ENCODE measurements at regions not wholly inside any gene's neighbourhood (a gene's known extent, or its start where the extent isn't known, plus 50 kb on each side); places are given as distances from the start of the nearest gene placed in this dataset.

GRCh38 chr18:25921677-25922421 is 168.6 kb downstream of the SS18 start:
- H3K36me3 ChIP-seq (ENCODE audit: control insufficient read depth in 5 of 5, insufficient read depth in 5 of 5, low read length in 5 of 5): no peaks in the 10 kb centered on the region
- no peak overlapping the region for H3K27ac ChIP-seq (ENCODE audit: low read depth, low read length)
- H3K27me3 ChIP-seq (ENCODE audit: control insufficient read depth in 5 of 5, insufficient read depth in 4 of 5, low read length in 5 of 5): no peaks in the 10 kb centered on the region
- no peak overlapping the region for H3K9ac ChIP-seq (ENCODE audit: low read length in 5 of 5)
- peaks cover 0 to 7% (median 0%) of the 10 kb centered on the region in 5 donors for H3K4me1 ChIP-seq (ENCODE audit: control insufficient read depth in 5 of 5, insufficient read depth in 5 of 5, low read length in 5 of 5)
- H3K4me3 ChIP-seq (ENCODE audit: low read depth in 1 of 5, low read length in 5 of 5): no peak overlapping the region
- H3K9me3 ChIP-seq (ENCODE audit: control insufficient read depth in 5 of 5, low read length in 5 of 5): no peaks in the 10 kb centered on the region

GRCh38 chr18:25915907-25916306 is 174.5 kb downstream of the SS18 start:
- H3K27ac ChIP-seq (ENCODE audit: low read depth, low read length): no peak overlapping the region
- no peaks in the 10 kb centered on the region for H3K27me3 ChIP-seq (ENCODE audit: control insufficient read depth in 5 of 5, insufficient read depth in 4 of 5, low read length in 5 of 5)
- no peaks in the 10 kb centered on the region for H3K36me3 ChIP-seq (ENCODE audit: control insufficient read depth in 5 of 5, insufficient read depth in 5 of 5, low read length in 5 of 5)
- H3K4me3 ChIP-seq (ENCODE audit: low read depth in 1 of 5, low read length in 5 of 5): no peak overlapping the region
- peaks cover 0 to 7% (median 0%) of the 10 kb centered on the region in 5 donors for H3K4me1 ChIP-seq (ENCODE audit: control insufficient read depth in 5 of 5, insufficient read depth in 5 of 5, low read length in 5 of 5)
- H3K9ac ChIP-seq (ENCODE audit: low read length in 5 of 5): no peak overlapping the region
- no peaks in the 10 kb centered on the region for H3K9me3 ChIP-seq (ENCODE audit: control insufficient read depth in 5 of 5, low read length in 5 of 5)

DNA sequence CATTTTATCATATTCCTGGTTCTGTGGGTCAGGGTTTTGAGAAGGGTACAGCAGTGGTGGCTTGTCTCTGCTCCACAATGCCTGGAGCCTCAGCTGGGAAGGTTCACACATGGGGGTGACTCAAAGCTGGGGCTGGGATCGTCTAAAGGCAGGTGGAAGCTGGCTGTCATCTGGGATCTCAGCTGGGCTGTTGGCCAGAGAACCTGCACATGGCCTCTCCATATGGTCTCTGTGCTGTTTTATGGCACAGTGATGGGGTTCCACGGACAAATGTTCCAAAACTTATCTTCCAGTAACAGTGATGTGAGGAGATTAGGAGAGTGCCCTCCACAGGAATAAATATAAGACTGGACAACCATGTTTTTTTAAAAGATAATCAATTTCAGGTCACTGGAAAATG is 191.4 kb downstream of the SS18 start:
- Histone ChIP-seq H3K27ac (ENCODE audit: low read depth, low read length) (no peak overlapping the region), H3K4me1 (ENCODE audit: control insufficient read depth in 5 of 5, insufficient read depth in 5 of 5, low read length in 5 of 5) (no peaks in the 10 kb centered on the region), H3K27me3 (ENCODE audit: control insufficient read depth in 5 of 5, insufficient read depth in 4 of 5, low read length in 5 of 5) (no peaks in the 10 kb centered on the region), H3K4me3 (ENCODE audit: low read depth in 1 of 5, low read length in 5 of 5) (no peak overlapping the region), H3K9ac (ENCODE audit: low read length in 5 of 5) (no peak overlapping the region), H3K9me3 (ENCODE audit: control insufficient read depth in 5 of 5, low read length in 5 of 5) (peaks cover 4 to 9% (median 6%) of the 10 kb centered on the region in 5 donors), H3K36me3 (ENCODE audit: control insufficient read depth in 5 of 5, insufficient read depth in 5 of 5, low read length in 5 of 5) (no peaks in the 10 kb centered on the region)

- H3K27me3 ChIP-seq (ENCODE audit: control insufficient read depth in 5 of 5, insufficient read depth in 4 of 5, low read length in 5 of 5): no peaks in the 10 kb centered on the region
- no peaks in the 10 kb centered on the region for H3K4me1 ChIP-seq (ENCODE audit: control insufficient read depth in 5 of 5, insufficient read depth in 5 of 5, low read length in 5 of 5)
- no peaks in the 10 kb centered on the region for H3K36me3 ChIP-seq (ENCODE audit: control insufficient read depth in 5 of 5, insufficient read depth in 5 of 5, low read length in 5 of 5)
- no peak overlapping the region for H3K4me3 ChIP-seq (ENCODE audit: low read depth in 1 of 5, low read length in 5 of 5)
- H3K9ac ChIP-seq (ENCODE audit: low read length in 5 of 5): no peak overlapping the region
- peaks cover 4 to 9% (median 6%) of the 10 kb centered on the region in 5 donors for H3K9me3 ChIP-seq (ENCODE audit: control insufficient read depth in 5 of 5, low read length in 5 of 5)
- no peak overlapping the region for H3K27ac ChIP-seq (ENCODE audit: low read depth, low read length)
These were observed 193.5 kb downstream of the SS18 start for GRCh38 chr18:25896956-25897355.

DNA sequence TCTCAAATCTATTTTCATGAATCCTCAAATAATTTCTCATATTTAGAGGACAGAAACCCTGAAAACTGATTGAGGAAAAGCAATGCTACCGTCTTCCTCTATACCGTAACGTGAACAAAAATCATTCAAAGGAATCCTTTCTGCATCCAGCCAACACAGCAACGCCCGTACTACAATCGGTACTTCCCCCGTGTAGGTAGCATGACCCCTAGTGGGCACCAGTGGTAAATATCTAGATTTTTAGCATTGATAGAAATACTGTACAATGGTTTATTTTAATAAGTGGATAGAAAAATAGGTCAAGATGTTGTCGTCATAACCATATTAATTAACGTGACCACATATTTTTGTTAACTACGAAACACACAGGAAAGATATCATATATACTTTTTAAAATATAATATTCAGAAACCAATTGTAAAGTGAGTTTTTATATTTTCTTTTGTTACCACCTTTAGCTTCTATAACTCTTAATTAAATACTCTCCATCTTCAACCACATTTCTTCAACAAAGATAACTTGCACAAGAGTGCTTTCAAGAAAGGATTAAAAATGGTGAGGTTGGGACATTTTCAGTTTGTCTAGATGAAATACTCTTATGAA is 194.1 kb downstream of the SS18 start:
- Histone ChIP-seq H3K4me3 (ENCODE audit: low read depth in 1 of 5, low read length in 5 of 5) (no peak overlapping the region), H3K9ac (ENCODE audit: low read length in 5 of 5) (no peak overlapping the region), H3K9me3 (ENCODE audit: control insufficient read depth in 5 of 5, low read length in 5 of 5) (peaks cover 4 to 8% (median 6%) of the 10 kb centered on the region in 5 donors), H3K27me3 (ENCODE audit: control insufficient read depth in 5 of 5, insufficient read depth in 4 of 5, low read length in 5 of 5) (no peaks in the 10 kb centered on the region), H3K27ac (ENCODE audit: low read depth, low read length) (no peak overlapping the region), H3K36me3 (ENCODE audit: control insufficient read depth in 5 of 5, insufficient read depth in 5 of 5, low read length in 5 of 5) (no peaks in the 10 kb centered on the region), H3K4me1 (ENCODE audit: control insufficient read depth in 5 of 5, insufficient read depth in 5 of 5, low read length in 5 of 5) (no peaks in the 10 kb centered on the region)

- Histone ChIP-seq H3K36me3 (ENCODE audit: control insufficient read depth in 5 of 5, insufficient read depth in 5 of 5, low read length in 5 of 5) (no peaks in the 10 kb centered on the region), H3K4me3 (ENCODE audit: low read depth in 1 of 5, low read length in 5 of 5) (no peak overlapping the region), H3K9me3 (ENCODE audit: control insufficient read depth in 5 of 5, low read length in 5 of 5) (peaks cover 0 to under 1% (median under 1%) of the 10 kb centered on the region in 5 donors), H3K27ac (ENCODE audit: low read depth, low read length) (no peak overlapping the region), H3K4me1 (ENCODE audit: control insufficient read depth in 5 of 5, insufficient read depth in 5 of 5, low read length in 5 of 5) (no peaks in the 10 kb centered on the region), H3K27me3 (ENCODE audit: control insufficient read depth in 5 of 5, insufficient read depth in 4 of 5, low read length in 5 of 5) (no peaks in the 10 kb centered on the region), H3K9ac (ENCODE audit: low read length in 5 of 5) (no peak overlapping the region)
These were observed 194.9 kb downstream of the SS18 start for GRCh38 chr18:25895518-25895917.

GRCh38 chr18:25886283-25886682 is 204.1 kb downstream of the SS18 start:
- H3K4me1 ChIP-seq (ENCODE audit: control insufficient read depth in 5 of 5, insufficient read depth in 5 of 5, low read length in 5 of 5): no peaks in the 10 kb centered on the region
- no peak overlapping the region for H3K4me3 ChIP-seq (ENCODE audit: low read depth in 1 of 5, low read length in 5 of 5)
- H3K36me3 ChIP-seq (ENCODE audit: control insufficient read depth in 5 of 5, insufficient read depth in 5 of 5, low read length in 5 of 5): no peaks in the 10 kb centered on the region
- H3K27ac ChIP-seq (ENCODE audit: low read depth, low read length): no peak overlapping the region
- H3K27me3 ChIP-seq (ENCODE audit: control insufficient read depth in 5 of 5, insufficient read depth in 4 of 5, low read length in 5 of 5): no peaks in the 10 kb centered on the region
- H3K9me3 ChIP-seq (ENCODE audit: control insufficient read depth in 5 of 5, low read length in 5 of 5): peaks cover 2 to 11% (median 5%) of the 10 kb centered on the region in 5 donors
- H3K9ac ChIP-seq (ENCODE audit: low read length in 5 of 5): no peak overlapping the region

GRCh38 chr18:25883091-25883490 is 207.3 kb downstream of the SS18 start:
- Histone ChIP-seq H3K4me1 (ENCODE audit: control insufficient read depth in 5 of 5, insufficient read depth in 5 of 5, low read length in 5 of 5) (no peaks in the 10 kb centered on the region), H3K27ac (ENCODE audit: low read depth, low read length) (no peak overlapping the region), H3K9ac (ENCODE audit: low read length in 5 of 5) (no peak overlapping the region), H3K27me3 (ENCODE audit: control insufficient read depth in 5 of 5, insufficient read depth in 4 of 5, low read length in 5 of 5) (no peaks in the 10 kb centered on the region), H3K36me3 (ENCODE audit: control insufficient read depth in 5 of 5, insufficient read depth in 5 of 5, low read length in 5 of 5) (no peaks in the 10 kb centered on the region), H3K9me3 (ENCODE audit: control insufficient read depth in 5 of 5, low read length in 5 of 5) (peaks cover 2 to 11% (median 5%) of the 10 kb centered on the region in 5 donors), H3K4me3 (ENCODE audit: low read depth in 1 of 5, low read length in 5 of 5) (no peak overlapping the region)

DNA sequence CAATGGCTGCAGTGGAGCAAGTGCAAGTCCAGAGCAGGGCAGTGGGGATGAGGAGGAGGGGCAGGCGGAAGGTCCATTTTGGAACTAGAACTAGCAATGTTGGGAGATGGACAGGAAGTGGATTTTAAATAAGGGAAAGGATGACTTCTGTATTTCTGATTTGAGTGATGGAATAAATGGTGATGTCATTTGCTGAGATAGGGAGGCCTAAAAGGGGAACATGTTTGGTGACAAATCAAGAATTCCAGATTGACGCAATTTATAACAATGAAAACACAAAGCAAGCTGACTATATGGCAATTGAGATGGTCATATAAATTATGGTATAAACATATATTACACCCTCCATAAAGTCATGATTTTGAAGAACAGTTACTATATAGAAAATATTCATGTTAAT is 209.3 kb downstream of the SS18 start:
- H3K27me3 ChIP-seq (ENCODE audit: control insufficient read depth in 5 of 5, insufficient read depth in 4 of 5, low read length in 5 of 5): peaks cover 0 to 3% (median 0%) of the 10 kb centered on the region in 5 donors
- no peak overlapping the region for H3K9ac ChIP-seq (ENCODE audit: low read length in 5 of 5)
- H3K27ac ChIP-seq (ENCODE audit: low read depth, low read length): no peak overlapping the region

DNA sequence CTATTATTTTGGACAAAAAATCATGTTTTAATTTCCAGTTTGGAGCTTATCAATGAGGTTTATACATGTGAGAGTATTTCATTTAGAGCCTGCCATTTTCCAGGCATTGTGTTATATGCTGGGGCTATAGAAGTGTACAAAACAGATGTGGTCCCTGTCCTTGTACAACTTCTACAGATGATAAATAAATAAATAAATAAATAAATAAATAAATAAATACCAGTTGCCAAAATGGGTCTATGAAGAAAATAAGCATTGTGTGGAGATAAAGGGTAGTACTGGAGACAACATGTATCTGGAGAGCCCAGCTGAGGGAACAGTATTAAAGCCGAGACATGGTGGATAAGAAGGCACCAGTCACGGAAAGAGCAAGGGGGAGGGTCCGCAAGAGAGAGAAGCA is 210.0 kb downstream of the SS18 start:
- Histone ChIP-seq H3K36me3 (ENCODE audit: control insufficient read depth in 5 of 5, insufficient read depth in 5 of 5, low read length in 5 of 5) (no peaks in the 10 kb centered on the region), H3K9me3 (ENCODE audit: control insufficient read depth in 5 of 5, low read length in 5 of 5) (peaks cover 0 to 4% (median under 1%) of the 10 kb centered on the region in 5 donors), H3K4me1 (ENCODE audit: control insufficient read depth in 5 of 5, insufficient read depth in 5 of 5, low read length in 5 of 5) (peaks cover 0 to 5% (median 3%) of the 10 kb centered on the region in 5 donors), H3K27me3 (ENCODE audit: control insufficient read depth in 5 of 5, insufficient read depth in 4 of 5, low read length in 5 of 5) (peaks cover 0 to 3% (median 0%) of the 10 kb centered on the region in 5 donors), H3K27ac (ENCODE audit: low read depth, low read length) (no peak overlapping the region), H3K9ac (ENCODE audit: low read length in 5 of 5) (no peak overlapping the region), H3K4me3 (ENCODE audit: low read depth in 1 of 5, low read length in 5 of 5) (no peak overlapping the region)

More for the DNA sequence above, 209.3 kb downstream of the SS18 start:
- Histone ChIP-seq H3K4me3 (ENCODE audit: low read depth in 1 of 5, low read length in 5 of 5) (no peak overlapping the region), H3K36me3 (ENCODE audit: control insufficient read depth in 5 of 5, insufficient read depth in 5 of 5, low read length in 5 of 5) (no peaks in the 10 kb centered on the region), H3K4me1 (ENCODE audit: control insufficient read depth in 5 of 5, insufficient read depth in 5 of 5, low read length in 5 of 5) (no peaks in the 10 kb centered on the region), H3K9me3 (ENCODE audit: control insufficient read depth in 5 of 5, low read length in 5 of 5) (peaks cover 0 to 11% (median 5%) of the 10 kb centered on the region in 5 donors)

All from subcutaneous abdominal adipose tissue (tissue), 5 donors.